Breast epithelium (tissue), 3 donors: ENCODE measurements at regions not wholly inside any gene's neighbourhood (a gene's known extent, or its start where the extent isn't known, plus 50 kb on each side); places are given as distances from the start of the nearest gene placed in this dataset.

Experiments
- CTCF ChIP-seq, 3 donors: fragments of 450-650 bp; IDR thresholded peaks; one replicate each; pipeline ENCODE4 v1.5.1; 2016 to 2017; ENCODE audit warnings: antibody characterized with exemption in 3 of 3, mild to moderate bottlenecking in 3 of 3, moderate library complexity in 3 of 3
- POLR2A ChIP-seq: fragments of 450-650 bp; IDR thresholded peaks from one replicate; pipeline ENCODE4 v1.6.1; 2016; ENCODE audit warnings: antibody characterized with exemption, mild to moderate bottlenecking, moderate library complexity
- POLR2AphosphoS5 ChIP-seq, 3 donors: sonication (generic); formaldehyde crosslinking; IDR thresholded peaks; one replicate each; pipeline ENCODE4 v1.6.1; 2017; ENCODE audit warnings: antibody characterized with exemption in 3 of 3

- TF ChIP-seq CTCF (IDR thresholded peaks at IDR 0.05) (no peak), POLR2AphosphoS5 (IDR thresholded peaks at IDR 0.05) (no peak), POLR2A (no peak)
Measured at GRCh38 chr11:116250155-116250554, 522.6 kb downstream of the BUD13 start.
